Gastroesophageal sphincter (tissue), 4 donors: ENCODE measurements at regions not wholly inside any gene's neighbourhood (a gene's known extent, or its start where the extent isn't known, plus 50 kb on each side); places are given as distances from the start of the nearest gene placed in this dataset.

Source experiments
- ATAC-seq: fragments of 150-250 bp; one replicate; pipeline ENCODE4 v1.9.1; 2016; ENCODE audit warnings: mild to moderate bottlenecking, moderate library complexity
- H3K27ac ChIP-seq, 4 donors: fragments of 200-600 bp; sonication (generic) in 3 of 4; 1 replicate in 3 of 4; 2 replicates in 1 of 4; pipeline ENCODE4 v1.5.1; 2016 to 2019
- H3K27me3 ChIP-seq: fragments of 200-600 bp; sonication (generic); one replicate; pipeline ENCODE4 v1.5.1; 2019
- H3K36me3 ChIP-seq, 2 donors: fragments of 200-600 bp; sonication (generic); one replicate each; pipeline ENCODE4 v1.5.1; 2019; ENCODE audit warnings: control low read depth in 1 of 2
- H3K4me1 ChIP-seq, 3 donors: fragments of 200-600 bp; sonication (generic); 1 replicate in 2 of 3; 2 replicates in 1 of 3; pipeline ENCODE4 v1.5.1; 2016 to 2019; ENCODE audit warnings: control low read depth in 2 of 3
- H3K4me3 ChIP-seq, 2 donors: fragments of 200-600 bp; sonication (generic); one replicate each; pipeline ENCODE4 v1.5.1; 2019; ENCODE audit warnings: mild to moderate bottlenecking in 1 of 2, moderate library complexity in 1 of 2
- H3K9me3 ChIP-seq, 3 donors: fragments of 200-600 bp; sonication (generic); one replicate each; pipeline ENCODE4 v1.5.1; 2017 to 2019; ENCODE audit warnings: control low read depth in 2 of 3
- CTCF ChIP-seq, 4 experiments: fragments of 200-600 bp in 2 of 4; fragments of 450-650 bp in 2 of 4; sonication (generic) in 1 of 4; IDR thresholded peaks; one replicate each; pipeline ENCODE4 v1.5.1; 2017 to 2019; ENCODE audit warnings: antibody characterized with exemption in 4 of 4, mild to moderate bottlenecking in 2 of 4, moderate library complexity in 2 of 4
- EP300 ChIP-seq: sonication (generic); formaldehyde crosslinking; IDR thresholded peaks from one replicate; pipeline ENCODE4 v1.6.1; 2017; ENCODE audit warnings: antibody characterized with exemption, mild to moderate bottlenecking
- POLR2A ChIP-seq, 2 donors: fragments of 450-650 bp; IDR thresholded peaks; one replicate each; pipeline ENCODE4 v1.6.1; 2017; ENCODE audit warnings: antibody characterized with exemption in 2 of 2, mild to moderate bottlenecking in 2 of 2, moderate library complexity in 1 of 2
- POLR2AphosphoS5 ChIP-seq: sonication (generic); formaldehyde crosslinking; IDR thresholded peaks from one replicate; pipeline ENCODE4 v1.6.1; 2017; ENCODE audit warnings: antibody characterized with exemption
- WGBS, 2 donors: methylation state at CpG; one replicate each; pipeline ENCODE4 v1.1.5; 2018; ENCODE audit warnings: low coverage in 1 of 2; 5-methylcytosine and 5-hydroxymethylcytosine counted together

DNA sequence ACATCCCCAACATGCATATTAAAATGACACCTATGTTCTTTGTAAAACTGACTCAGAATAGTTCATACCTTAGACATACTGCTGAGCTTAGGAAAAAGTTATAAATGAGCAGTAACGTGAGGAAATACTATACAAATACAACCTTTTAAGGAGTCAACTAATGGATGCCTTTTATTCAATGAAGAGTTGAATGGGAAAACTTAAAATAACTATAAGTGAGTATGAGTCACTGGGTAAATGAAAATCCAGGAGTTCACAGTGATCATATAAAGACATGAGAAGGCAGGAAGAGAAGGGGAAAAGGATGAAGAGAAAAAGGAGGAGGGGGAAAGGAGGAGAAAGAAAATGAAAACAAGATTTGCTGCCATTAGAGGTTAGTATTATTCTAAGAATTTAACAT lies 157.8 kb upstream of the PCDH15 start:
- Histone ChIP-seq H3K36me3 (no peaks in the 10 kb centered on the region), H3K9me3 (no peaks in the 10 kb centered on the region), H3K4me1 (no peaks in the 10 kb centered on the region), H3K27me3 (no peaks in the 10 kb centered on the region), H3K27ac (no peak overlapping the region), H3K4me3 (no peak overlapping the region)
- WGBS, 2 donors = 20 to 27% methylated on average over 1 of the region's 1 CpG
- no peak for ATAC-seq
- no peak for TF ChIP-seq CTCF (IDR thresholded peaks at IDR 0.05)
- TF ChIP-seq POLR2AphosphoS5 = no peak
- no peak for TF ChIP-seq EP300
- TF ChIP-seq POLR2A (IDR thresholded peaks at IDR 0.05) = no peak

DNA sequence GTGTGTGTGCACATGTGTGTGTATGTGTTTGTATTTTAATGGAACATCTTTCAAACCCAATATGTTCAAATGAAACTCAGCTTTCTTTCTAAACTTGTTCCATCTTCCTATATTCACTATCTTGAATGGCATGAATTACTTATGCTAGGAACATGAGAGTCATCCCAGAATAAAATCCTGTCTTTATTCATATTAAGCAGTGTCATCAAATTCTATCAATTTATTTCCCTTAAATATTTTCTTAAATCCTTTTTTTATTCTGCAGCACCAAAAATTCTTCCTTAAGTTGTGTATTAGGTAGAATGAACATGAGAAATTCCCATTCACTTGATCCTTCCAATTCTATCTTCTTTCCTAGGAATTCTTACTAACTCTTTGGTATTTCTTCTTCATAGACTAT lies 146.6 kb upstream of the PCDH15 start:
- no peaks in the 10 kb centered on the region for H3K4me1 ChIP-seq
- no peak overlapping the region for H3K4me3 ChIP-seq
- no peaks in the 10 kb centered on the region for H3K9me3 ChIP-seq
- TF ChIP-seq CTCF (IDR thresholded peaks at IDR 0.05) (no peak), POLR2A (IDR thresholded peaks at IDR 0.05) (no peak), POLR2AphosphoS5 (no peak), EP300 (no peak)
- no peak overlapping the region for H3K27ac ChIP-seq
- no peak for ATAC-seq
- no peaks in the 10 kb centered on the region for H3K27me3 ChIP-seq
- H3K36me3 ChIP-seq = no peaks in the 10 kb centered on the region

- Histone ChIP-seq H3K4me1 (no peaks in the 10 kb centered on the region), H3K27me3 (no peaks in the 10 kb centered on the region), H3K9me3 (no peaks in the 10 kb centered on the region), H3K36me3 (no peaks in the 10 kb centered on the region), H3K27ac (no peak overlapping the region), H3K4me3 (no peak overlapping the region)
- ATAC-seq = no peak
- TF ChIP-seq EP300 (no peak), POLR2A (IDR thresholded peaks at IDR 0.05) (no peak), POLR2AphosphoS5 (no peak), CTCF (IDR thresholded peaks at IDR 0.05) (no peak)
- WGBS, 2 donors = 86 to 87% methylated on average over 2 of the region's 2 CpGs
These were observed 139.4 kb upstream of the PCDH15 start for GRCh38 chr10:54940418-54940817.

DNA sequence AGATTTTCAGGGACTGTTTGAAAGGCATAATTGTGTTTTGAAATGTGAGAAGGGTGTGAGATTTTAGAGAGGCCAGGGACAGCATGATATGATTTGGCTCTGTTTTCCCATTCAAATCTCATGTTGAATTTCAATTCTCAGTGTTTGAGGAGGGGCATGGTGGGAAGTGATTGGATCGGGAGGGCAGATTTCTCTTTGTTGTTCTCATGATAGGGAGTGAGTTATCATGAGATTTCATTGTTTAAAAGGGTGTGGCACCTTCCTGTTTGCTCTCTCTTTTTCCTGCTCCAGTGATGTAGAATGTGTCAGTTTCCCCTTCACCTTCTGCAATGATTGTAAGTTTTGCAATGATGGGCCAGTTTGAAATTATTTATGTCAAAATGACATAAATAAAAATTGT lies 113.0 kb upstream of the PCDH15 start:
- Histone ChIP-seq H3K4me1 (no peaks in the 10 kb centered on the region), H3K27me3 (no peaks in the 10 kb centered on the region), H3K4me3 (no peak overlapping the region), H3K9me3 (peaks cover 0 to 17% (median 0%) of the 10 kb centered on the region in 3 donors), H3K36me3 (no peaks in the 10 kb centered on the region), H3K27ac (no peak overlapping the region)
- no peak for ATAC-seq
- TF ChIP-seq POLR2AphosphoS5 = no peak
- 75 to 88% methylated on average over 1 of the region's 1 CpG for WGBS, 2 donors

- TF ChIP-seq POLR2AphosphoS5 (no peak), CTCF (IDR thresholded peaks at IDR 0.05) (no peak), POLR2A (IDR thresholded peaks at IDR 0.05) (no peak), EP300 (no peak)
These were observed 108.1 kb upstream of the PCDH15 start for GRCh38 chr10:54909165-54909564.

DNA sequence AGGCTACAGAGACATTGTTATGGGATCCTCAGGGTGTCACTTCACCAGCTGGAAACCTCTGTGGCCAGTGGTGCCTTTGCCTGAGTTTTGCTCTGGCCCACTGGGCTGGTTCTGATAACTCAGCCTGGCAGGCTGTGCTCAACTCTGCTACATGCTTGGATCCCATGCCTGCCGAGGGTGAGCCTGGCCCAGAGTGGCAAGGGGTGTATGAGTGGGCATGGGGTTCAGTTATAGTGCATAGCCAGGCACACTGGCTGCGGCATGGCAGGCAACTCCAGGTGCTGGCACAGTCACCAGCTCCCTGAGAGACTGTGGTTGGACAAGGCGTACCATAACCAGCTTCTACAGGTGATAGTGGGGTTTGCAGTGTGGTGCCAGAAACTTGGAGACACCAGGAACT lies 107.0 kb upstream of the PCDH15 start:
- Histone ChIP-seq H3K27ac (no peak overlapping the region), H3K4me1 (no peaks in the 10 kb centered on the region), H3K9me3 (peaks cover 0 to 9% (median 0%) of the 10 kb centered on the region in 3 donors), H3K36me3 (no peaks in the 10 kb centered on the region), H3K4me3 (no peak overlapping the region), H3K27me3 (no peaks in the 10 kb centered on the region)
- TF ChIP-seq POLR2AphosphoS5 = no peak
- no peak for TF ChIP-seq POLR2A (IDR thresholded peaks at IDR 0.05)
- no peak for TF ChIP-seq CTCF (IDR thresholded peaks at IDR 0.05)
- no peak for TF ChIP-seq EP300
- ATAC-seq = no peak
- WGBS, 2 donors = no CpG with 5 or more reads among the region's 3 CpGs

More at GRCh38 chr10:54909165-54909564, 108.1 kb upstream of the PCDH15 start:
- Histone ChIP-seq H3K4me1 (no peaks in the 10 kb centered on the region), H3K4me3 (no peak overlapping the region), H3K27ac (no peak overlapping the region), H3K36me3 (no peaks in the 10 kb centered on the region), H3K9me3 (peaks cover 0 to 17% (median 0%) of the 10 kb centered on the region in 3 donors), H3K27me3 (no peaks in the 10 kb centered on the region)
- WGBS, 2 donors = no CpG with 5 or more reads among the region's 4 CpGs
- peak; percentile 16 for ATAC-seq
